WERI-Rb-1 (cell line): ENCODE measurements at regions not wholly inside any gene's neighbourhood (a gene's known extent, or its start where the extent isn't known, plus 50 kb on each side); places are given as distances from the start of the nearest gene placed in this dataset.

Source experiments
- DNase-seq: peaks from one replicate; pipeline ENCODE4 v3.0.0-alpha.2; 2020
- H3K27ac ChIP-seq: fragments of 250-450 bp; sonication (Bioruptor Pico); 2 replicates; pipeline ENCODE4 v1.5.1; 2020; ENCODE audit warnings: mild to moderate bottlenecking, moderate library complexity
- H3K27me3 ChIP-seq: fragments of 250-450 bp; sonication (Bioruptor Pico); 2 replicates; pipeline ENCODE4 v1.5.1; 2021; ENCODE audit warnings: mild to moderate bottlenecking, low read depth, moderate library complexity; ENCODE audit not compliant: insufficient read depth, severe bottlenecking
- H3K36me3 ChIP-seq: fragments of 250-450 bp; sonication (Bioruptor Pico); 2 replicates; pipeline ENCODE4 v1.5.1; 2020; ENCODE audit warnings: mild to moderate bottlenecking, moderate library complexity
- H3K4me3 ChIP-seq: 2 replicates; pipeline ENCODE4 v1.5.1; 2011; ENCODE audit warnings: low read depth, mild to moderate bottlenecking, control low read depth, low read length
- H3K9me3 ChIP-seq: fragments of 250-450 bp; sonication (Bioruptor Pico); 2 replicates; pipeline ENCODE4 v1.5.1; 2021; ENCODE audit warnings: mild to moderate bottlenecking, moderate library complexity; ENCODE audit not compliant: severe bottlenecking
- TF ChIP-seq, protein P1 (sequence below): IDR thresholded peaks from 2 replicates; pipeline ENCODE4 v1.5.1; 2011; ENCODE audit warnings: low read depth, mild to moderate bottlenecking, control low read depth, inconsistent platforms, low read length

DNA sequence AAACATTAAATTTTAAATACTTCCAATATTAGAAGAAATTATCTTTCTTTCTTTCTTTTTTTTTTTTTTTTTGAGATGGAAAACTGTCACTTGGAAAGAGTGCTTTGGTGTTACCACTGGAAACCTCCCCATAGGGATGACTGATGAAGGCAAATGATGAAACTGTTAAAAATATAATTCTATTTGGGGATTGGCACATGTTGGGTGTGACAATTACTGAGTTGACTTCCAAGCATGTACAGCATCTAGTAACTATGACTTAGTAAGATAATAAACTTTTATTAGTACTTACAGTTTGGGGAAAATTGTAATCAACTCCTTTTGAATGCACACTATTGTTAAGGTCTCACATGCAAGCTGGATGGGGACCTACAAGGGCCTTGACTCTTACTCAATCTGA, 592.5 kb downstream of the KCTD12 start:
- TF ChIP-seq, protein P1, sequence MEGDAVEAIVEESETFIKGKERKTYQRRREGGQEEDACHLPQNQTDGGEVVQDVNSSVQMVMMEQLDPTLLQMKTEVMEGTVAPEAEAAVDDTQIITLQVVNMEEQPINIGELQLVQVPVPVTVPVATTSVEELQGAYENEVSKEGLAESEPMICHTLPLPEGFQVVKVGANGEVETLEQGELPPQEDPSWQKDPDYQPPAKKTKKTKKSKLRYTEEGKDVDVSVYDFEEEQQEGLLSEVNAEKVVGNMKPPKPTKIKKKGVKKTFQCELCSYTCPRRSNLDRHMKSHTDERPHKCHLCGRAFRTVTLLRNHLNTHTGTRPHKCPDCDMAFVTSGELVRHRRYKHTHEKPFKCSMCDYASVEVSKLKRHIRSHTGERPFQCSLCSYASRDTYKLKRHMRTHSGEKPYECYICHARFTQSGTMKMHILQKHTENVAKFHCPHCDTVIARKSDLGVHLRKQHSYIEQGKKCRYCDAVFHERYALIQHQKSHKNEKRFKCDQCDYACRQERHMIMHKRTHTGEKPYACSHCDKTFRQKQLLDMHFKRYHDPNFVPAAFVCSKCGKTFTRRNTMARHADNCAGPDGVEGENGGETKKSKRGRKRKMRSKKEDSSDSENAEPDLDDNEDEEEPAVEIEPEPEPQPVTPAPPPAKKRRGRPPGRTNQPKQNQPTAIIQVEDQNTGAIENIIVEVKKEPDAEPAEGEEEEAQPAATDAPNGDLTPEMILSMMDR = no peak
- H3K4me3 ChIP-seq = no peak overlapping the region
- no peak overlapping the region for H3K27ac ChIP-seq
- H3K27me3 ChIP-seq = no peaks in the 10 kb centered on the region
- no peaks in the 10 kb centered on the region for H3K36me3 ChIP-seq
- no peak for DNase-seq
- no peaks in the 10 kb centered on the region for H3K9me3 ChIP-seq

DNA sequence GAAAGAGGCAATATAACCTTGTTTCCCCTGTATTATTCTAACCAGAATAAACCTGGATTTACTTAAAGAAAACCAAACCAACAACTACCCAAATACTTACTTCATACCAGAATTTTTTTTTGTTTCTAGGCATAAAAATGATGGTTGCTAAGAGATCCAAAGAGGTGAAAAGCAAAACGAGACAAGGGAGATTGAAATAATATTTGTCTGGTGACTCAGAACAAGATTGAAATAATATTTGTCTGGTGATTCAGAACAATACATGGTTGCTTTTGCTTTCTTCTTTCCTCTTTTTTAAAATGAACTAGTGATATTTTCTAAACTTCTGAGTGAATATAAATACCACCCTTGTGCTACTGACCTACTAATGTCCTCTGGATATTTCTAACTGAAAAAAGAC, 592.9 kb downstream of the KCTD12 start:
- no peak overlapping the region for H3K4me3 ChIP-seq
- no peaks in the 10 kb centered on the region for H3K36me3 ChIP-seq
- H3K27me3 ChIP-seq = no peaks in the 10 kb centered on the region
- TF ChIP-seq, protein P1 = no peak
- no peak for DNase-seq
- H3K9me3 ChIP-seq = no peaks in the 10 kb centered on the region
- H3K27ac ChIP-seq = no peak overlapping the region

DNA sequence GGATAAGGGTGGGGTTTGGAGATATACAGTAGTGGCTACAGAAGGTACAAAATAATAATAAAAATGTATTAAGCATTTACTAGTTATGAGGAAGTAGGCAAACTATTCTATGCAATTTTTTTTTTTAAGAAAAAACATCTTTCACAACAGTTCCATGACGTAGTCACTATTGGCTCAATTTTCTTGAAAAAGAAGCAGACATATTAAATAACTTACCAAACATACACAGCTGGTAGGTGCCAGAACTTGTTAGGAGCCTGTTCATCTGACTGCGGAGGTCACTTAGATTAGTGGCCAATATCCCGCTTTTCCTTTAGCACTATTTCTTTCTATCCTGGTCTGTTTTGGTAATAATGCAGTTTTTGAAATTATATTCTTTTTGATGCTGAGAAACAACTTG, 593.5 kb downstream of the KCTD12 start:
- H3K27ac ChIP-seq = no peak overlapping the region
- no peaks in the 10 kb centered on the region for H3K27me3 ChIP-seq
- H3K9me3 ChIP-seq = no peaks in the 10 kb centered on the region
- TF ChIP-seq, protein P1 = no peak
- no peaks in the 10 kb centered on the region for H3K36me3 ChIP-seq
- no peak overlapping the region for H3K4me3 ChIP-seq
- no peak for DNase-seq

DNA sequence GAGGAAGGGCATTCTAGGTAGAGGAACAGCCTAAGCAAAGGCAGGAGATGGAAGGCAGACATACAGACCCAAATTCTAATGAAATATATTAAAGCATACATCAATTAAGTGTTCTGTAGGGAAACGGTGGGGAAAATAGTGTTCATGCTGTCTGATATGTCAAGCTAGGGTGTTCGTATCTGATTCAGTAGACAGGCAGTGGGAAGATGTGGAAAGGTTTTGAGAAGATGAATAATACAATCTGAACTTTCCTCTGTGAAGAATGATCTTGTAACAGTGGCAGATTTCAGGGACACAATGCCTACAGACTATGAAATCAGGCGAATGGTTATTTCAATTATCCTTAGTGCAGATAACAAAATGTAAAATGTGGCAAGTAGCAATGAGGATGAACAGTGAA, 594.2 kb downstream of the KCTD12 start:
- Histone ChIP-seq H3K4me3 (no peak overlapping the region), H3K9me3 (no peaks in the 10 kb centered on the region), H3K27ac (no peak overlapping the region), H3K36me3 (no peaks in the 10 kb centered on the region), H3K27me3 (no peaks in the 10 kb centered on the region)
- no peak for DNase-seq
- TF ChIP-seq, protein P1 = no peak

DNA sequence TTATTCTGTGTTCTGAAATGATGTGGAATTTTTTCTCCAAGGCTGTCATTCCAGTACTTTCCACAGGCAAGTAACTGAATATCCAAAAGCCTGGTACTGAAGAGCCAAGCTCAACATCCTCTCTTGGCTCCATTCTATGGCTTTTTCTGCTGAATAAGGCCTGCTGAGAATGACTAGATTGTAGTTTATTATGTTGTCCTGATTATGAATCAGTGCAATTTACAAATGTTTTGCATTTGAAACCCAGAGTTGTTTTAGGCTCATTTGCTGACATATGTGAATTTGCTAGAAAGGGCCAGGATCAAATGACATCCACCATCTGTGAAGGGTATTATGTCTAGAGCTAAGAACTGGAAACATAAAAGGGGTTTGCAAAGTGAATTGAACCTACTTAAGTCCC, 596.6 kb downstream of the KCTD12 start:
- no peak for DNase-seq
- no peaks in the 10 kb centered on the region for H3K36me3 ChIP-seq
- H3K9me3 ChIP-seq = no peaks in the 10 kb centered on the region
- no peak overlapping the region for H3K4me3 ChIP-seq
- no peak overlapping the region for H3K27ac ChIP-seq
- no peaks in the 10 kb centered on the region for H3K27me3 ChIP-seq
- TF ChIP-seq, protein P1 = no peak

DNA sequence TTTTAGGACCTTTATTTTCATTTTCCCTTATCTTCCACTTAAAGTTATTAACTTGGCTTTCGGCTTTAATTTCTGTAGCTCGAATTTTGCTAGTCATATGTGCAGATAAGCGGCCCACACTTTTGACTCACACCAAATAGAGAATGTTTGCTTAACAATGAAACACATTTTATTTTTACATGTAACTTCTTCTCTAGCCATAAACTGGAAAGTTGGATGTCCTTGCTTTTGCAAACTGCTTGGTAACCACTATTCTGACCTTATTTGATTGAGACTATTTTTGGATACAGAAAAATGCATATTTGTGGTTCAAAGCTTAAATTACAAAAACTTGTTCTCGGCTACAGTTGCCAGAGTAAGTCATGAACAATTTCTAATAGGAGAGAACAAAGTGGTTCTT, 600.0 kb downstream of the KCTD12 start:
- Histone ChIP-seq H3K36me3 (no peaks in the 10 kb centered on the region), H3K27ac (no peak overlapping the region), H3K4me3 (no peak overlapping the region), H3K27me3 (no peaks in the 10 kb centered on the region), H3K9me3 (no peaks in the 10 kb centered on the region)
- TF ChIP-seq, protein P1 = no peak
- DNase-seq = no peak
